Fibroblast of pulmonary artery (primary cell): ENCODE measurements at regions not wholly inside any gene's neighbourhood (a gene's known extent, or its start where the extent isn't known, plus 50 kb on each side); places are given as distances from the start of the nearest gene placed in this dataset.

ENCODE experiments used
- DNase-seq: peaks from one replicate; pipeline ENCODE4 v3.0.0-alpha.2; 2010; ENCODE audit warnings: low read depth
- H3K4me3 ChIP-seq: replicated peaks from 2 replicates; pipeline ENCODE4 v1.5.1; 2011; ENCODE audit warnings: low read depth, mild to moderate bottlenecking, control low read depth, low read length, moderate library complexity
- TF ChIP-seq, protein P1 (sequence below): IDR thresholded peaks from 2 replicates; pipeline ENCODE4 v1.5.1; 2011; ENCODE audit warnings: mild to moderate bottlenecking, control low read depth, low read length, inconsistent platforms; ENCODE audit errors: missing control alignments

DNA sequence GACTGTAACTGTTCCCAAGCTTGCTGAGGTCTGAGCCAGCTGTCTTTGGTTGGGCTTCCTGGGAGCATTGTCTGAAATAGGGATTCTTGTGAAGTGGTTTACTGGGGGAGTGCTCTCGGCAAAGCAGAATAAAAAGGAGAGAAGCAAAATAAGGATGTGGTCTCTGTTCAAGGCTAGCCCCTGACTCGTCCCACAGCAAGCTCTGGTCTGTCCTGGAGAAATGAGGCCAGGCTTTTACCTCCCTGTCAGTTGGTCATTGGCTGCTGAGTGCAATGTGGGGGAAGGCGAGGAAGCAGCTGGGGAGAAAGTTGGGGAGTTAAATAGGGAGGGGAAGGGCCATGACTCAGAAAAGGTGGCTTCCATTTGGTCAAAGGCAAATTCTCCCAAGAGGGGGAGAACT lies 303.9 kb upstream of the DUSP10 start:
- no peak for DNase-seq
- TF ChIP-seq, protein P1, sequence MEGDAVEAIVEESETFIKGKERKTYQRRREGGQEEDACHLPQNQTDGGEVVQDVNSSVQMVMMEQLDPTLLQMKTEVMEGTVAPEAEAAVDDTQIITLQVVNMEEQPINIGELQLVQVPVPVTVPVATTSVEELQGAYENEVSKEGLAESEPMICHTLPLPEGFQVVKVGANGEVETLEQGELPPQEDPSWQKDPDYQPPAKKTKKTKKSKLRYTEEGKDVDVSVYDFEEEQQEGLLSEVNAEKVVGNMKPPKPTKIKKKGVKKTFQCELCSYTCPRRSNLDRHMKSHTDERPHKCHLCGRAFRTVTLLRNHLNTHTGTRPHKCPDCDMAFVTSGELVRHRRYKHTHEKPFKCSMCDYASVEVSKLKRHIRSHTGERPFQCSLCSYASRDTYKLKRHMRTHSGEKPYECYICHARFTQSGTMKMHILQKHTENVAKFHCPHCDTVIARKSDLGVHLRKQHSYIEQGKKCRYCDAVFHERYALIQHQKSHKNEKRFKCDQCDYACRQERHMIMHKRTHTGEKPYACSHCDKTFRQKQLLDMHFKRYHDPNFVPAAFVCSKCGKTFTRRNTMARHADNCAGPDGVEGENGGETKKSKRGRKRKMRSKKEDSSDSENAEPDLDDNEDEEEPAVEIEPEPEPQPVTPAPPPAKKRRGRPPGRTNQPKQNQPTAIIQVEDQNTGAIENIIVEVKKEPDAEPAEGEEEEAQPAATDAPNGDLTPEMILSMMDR = no peak

DNA sequence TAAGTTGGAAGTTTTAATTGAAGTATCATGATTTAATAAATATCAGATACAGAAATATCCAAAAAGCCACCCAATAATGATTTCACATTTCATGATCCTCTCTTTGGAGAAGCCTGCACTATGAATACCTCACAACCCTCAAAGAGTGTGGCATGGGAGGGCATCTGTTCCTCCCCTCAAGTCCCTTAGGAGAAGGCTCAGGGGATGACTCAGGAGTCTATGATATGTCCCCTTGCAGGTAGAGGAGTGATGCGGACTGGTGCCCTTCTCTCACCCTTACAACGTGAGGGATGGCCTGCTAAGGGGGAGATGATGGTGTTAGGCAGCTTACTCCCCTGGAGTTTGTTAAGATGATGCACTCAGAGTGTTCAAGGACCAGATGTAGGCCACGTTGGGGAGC lies 303.3 kb upstream of the DUSP10 start:
- TF ChIP-seq, protein P1 = no peak
- DNase-seq = no peak
- H3K4me3 ChIP-seq = no peak overlapping the region

More for the DNA sequence above, 303.9 kb upstream of the DUSP10 start:
- no peak overlapping the region for H3K4me3 ChIP-seq

DNA sequence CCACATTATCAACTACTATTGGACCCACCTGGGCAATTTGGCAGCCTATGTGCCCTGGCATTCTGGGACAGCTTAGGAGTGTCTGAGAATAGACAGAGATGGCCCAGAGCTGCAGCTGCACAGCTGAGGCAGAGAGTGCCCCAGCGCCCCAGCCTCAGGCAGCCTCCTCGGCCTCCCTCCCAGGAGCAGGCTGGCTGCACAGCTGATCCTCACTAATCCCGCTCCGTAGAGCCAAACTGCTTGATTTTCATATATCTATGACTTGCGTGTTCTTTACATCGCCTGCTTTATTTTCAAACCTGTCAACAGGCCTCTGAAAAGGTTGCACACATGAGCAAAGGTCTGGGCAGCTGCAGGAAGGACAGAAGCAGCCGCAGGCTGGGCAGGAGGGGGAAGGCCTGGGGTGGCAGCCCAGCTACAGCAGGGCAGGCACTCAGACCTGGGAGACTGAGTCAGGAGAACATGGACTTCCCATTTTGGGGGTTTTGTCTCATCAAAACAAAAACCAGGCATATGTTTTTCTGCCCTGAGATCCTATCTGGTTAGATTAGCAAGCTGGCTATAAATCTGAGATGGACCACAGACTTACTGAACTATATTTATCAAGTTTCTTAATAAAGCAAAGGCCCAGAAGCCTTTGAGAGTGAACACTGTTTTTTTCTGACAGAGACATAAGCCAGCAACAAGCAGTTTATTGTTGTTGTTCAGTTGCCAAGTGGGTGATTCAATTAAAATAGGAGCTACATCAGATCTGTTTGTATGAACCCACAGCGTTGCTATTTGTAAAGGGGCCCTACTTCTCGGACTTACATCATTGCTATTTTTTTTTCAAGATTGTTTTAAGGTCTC lies 301.8 kb upstream of the DUSP10 start:
- H3K4me3 ChIP-seq = no peak overlapping the region
- TF ChIP-seq, protein P1 = no peak
- DNase-seq = peak; percentile 97

GRCh38 chr1:222042120-222042519 lies 300.2 kb upstream of the DUSP10 start:
- DNase-seq = no peak
- TF ChIP-seq, protein P1 = no peak

GRCh38 chr1:222040955-222041354 lies 299.1 kb upstream of the DUSP10 start:
- H3K4me3 ChIP-seq = no peak overlapping the region
- no peak for DNase-seq
- TF ChIP-seq, protein P1 = no peak

More at GRCh38 chr1:222042120-222042519, 300.2 kb upstream of the DUSP10 start:
- H3K4me3 ChIP-seq = no peak overlapping the region

DNA sequence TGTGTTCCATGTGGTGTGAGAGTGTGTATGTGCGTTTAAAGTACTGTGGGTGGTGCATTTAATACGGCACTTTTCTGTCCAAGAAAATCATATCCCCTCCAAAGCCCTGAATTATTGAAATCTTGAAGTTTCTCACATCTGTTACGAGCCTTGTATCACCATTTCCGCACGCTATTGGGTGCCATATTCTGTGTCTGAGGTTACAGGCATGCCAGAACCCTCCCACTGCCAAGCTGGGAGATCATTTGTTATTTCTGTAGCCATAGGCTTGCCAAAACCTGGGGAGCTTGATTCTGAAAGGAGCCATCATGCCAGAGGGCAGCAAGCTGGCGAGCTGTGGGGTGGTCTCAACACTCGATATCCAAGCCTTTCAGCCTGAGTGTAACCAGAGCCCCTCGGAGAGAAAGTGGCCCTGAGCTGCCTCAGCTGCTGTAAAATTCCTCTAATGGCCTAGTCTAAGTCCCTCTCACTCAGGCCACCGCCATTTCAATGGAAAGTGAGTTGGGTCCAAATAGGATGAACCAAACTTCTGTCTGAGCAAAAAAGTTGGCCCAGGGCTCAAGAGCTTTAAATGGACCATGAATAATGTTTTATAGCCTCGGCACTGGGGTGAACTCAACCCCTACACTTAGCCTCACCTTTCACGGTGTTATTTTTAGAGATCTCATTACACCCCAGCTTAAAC lies 298.4 kb upstream of the DUSP10 start:
- no peak for DNase-seq
- TF ChIP-seq, protein P1 = no peak
- H3K4me3 ChIP-seq = no peak overlapping the region
